ENCODE measurements at regions not wholly inside any gene's neighbourhood (a gene's known extent, or its start where the extent isn't known, plus 50 kb on each side); places are given as distances from the start of the nearest gene placed in this dataset.

DNA sequence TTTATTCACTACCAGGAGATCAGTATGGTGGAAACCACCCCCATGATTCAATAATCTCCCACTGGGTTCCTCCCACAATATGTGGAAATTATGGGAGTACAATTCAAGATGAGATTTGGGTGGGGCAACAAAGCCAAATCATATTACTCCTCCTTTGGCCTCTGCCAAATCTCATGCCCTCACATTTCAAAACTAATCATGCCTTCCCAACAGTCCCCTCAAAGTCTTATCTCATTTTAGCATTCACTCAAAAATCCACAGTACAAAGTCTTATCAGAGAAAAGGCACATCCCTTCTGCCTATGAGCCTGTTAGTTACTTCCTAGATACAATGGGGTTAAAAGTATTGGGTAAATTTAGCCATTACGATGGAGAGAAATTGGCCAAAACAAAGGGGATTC is 989.5 kb upstream of the CNTNAP5 start:
- TF ChIP-seq, protein P1, sequence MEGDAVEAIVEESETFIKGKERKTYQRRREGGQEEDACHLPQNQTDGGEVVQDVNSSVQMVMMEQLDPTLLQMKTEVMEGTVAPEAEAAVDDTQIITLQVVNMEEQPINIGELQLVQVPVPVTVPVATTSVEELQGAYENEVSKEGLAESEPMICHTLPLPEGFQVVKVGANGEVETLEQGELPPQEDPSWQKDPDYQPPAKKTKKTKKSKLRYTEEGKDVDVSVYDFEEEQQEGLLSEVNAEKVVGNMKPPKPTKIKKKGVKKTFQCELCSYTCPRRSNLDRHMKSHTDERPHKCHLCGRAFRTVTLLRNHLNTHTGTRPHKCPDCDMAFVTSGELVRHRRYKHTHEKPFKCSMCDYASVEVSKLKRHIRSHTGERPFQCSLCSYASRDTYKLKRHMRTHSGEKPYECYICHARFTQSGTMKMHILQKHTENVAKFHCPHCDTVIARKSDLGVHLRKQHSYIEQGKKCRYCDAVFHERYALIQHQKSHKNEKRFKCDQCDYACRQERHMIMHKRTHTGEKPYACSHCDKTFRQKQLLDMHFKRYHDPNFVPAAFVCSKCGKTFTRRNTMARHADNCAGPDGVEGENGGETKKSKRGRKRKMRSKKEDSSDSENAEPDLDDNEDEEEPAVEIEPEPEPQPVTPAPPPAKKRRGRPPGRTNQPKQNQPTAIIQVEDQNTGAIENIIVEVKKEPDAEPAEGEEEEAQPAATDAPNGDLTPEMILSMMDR (IDR thresholded peaks at IDR 0.05) = no peak
- TF ChIP-seq POLR2A (IDR thresholded peaks at IDR 0.05) = no peak

Data from esophagus squamous epithelium (tissue), 4 donors.